KMS-11 (cell line): ENCODE measurements at regions not wholly inside any gene's neighbourhood (a gene's known extent, or its start where the extent isn't known, plus 50 kb on each side); places are given as distances from the start of the nearest gene placed in this dataset.

Experiments used
- H2AFZ ChIP-seq: fragments of 200-600 bp; sonication (generic); 2 replicates; pipeline ENCODE4 v1.6.1; 2016; ENCODE audit warnings: antibody characterized with exemption, mixed run types, low read depth
- H3K27ac ChIP-seq: fragments of 200-600 bp; sonication (generic); 2 replicates; pipeline ENCODE4 v1.6.1; 2016; ENCODE audit warnings: mild to moderate bottlenecking, mixed run types
- H3K27me3 ChIP-seq: fragments of 200-600 bp; sonication (generic); 2 replicates; pipeline ENCODE4 v1.6.1; 2017; ENCODE audit warnings: mild to moderate bottlenecking, low read depth, mixed run types, moderate library complexity; ENCODE audit not compliant: insufficient read depth
- H3K36me3 ChIP-seq: fragments of 200-600 bp; sonication (generic); 2 replicates; pipeline ENCODE4 v1.6.1; 2017; ENCODE audit warnings: mild to moderate bottlenecking, mixed run types; ENCODE audit not compliant: insufficient read depth
- H3K4me1 ChIP-seq: fragments of 200-600 bp; sonication (generic); 2 replicates; pipeline ENCODE4 v1.6.1; 2016; ENCODE audit warnings: mild to moderate bottlenecking, low read depth, mixed run types; ENCODE audit not compliant: poor library complexity, severe bottlenecking
- H3K4me2 ChIP-seq: fragments of 200-600 bp; sonication (generic); 2 replicates; pipeline ENCODE4 v1.7.0; 2016; ENCODE audit warnings: mild to moderate bottlenecking, mixed run types
- H3K4me3 ChIP-seq: fragments of 200-600 bp; sonication (generic); IDR thresholded peaks from 2 replicates; pipeline ENCODE4 v1.6.1; 2017; ENCODE audit warnings: low read depth, low read length, mixed read lengths; ENCODE audit not compliant: insufficient read depth
- H3K79me2 ChIP-seq: fragments of 200-600 bp; sonication (generic); 2 replicates; pipeline ENCODE4 v1.6.1; 2016; ENCODE audit warnings: low read depth, mixed run types; ENCODE audit not compliant: insufficient read depth
- H3K9ac ChIP-seq: fragments of 200-600 bp; sonication (generic); 2 replicates; pipeline ENCODE4 v1.6.1; 2016; ENCODE audit warnings: mild to moderate bottlenecking, mixed run types
- H4K20me1 ChIP-seq: fragments of 200-600 bp; sonication (generic); 2 replicates; pipeline ENCODE4 v1.6.1; 2016; ENCODE audit warnings: mild to moderate bottlenecking, mixed run types; ENCODE audit not compliant: insufficient read depth
- TF ChIP-seq, protein P1 (sequence below): fragments of 200-600 bp; sonication (generic); conservative IDR thresholded peaks from 2 replicates; pipeline ENCODE4 v1.6.1; 2017; ENCODE audit warnings: low read depth, mild to moderate bottlenecking, antibody characterized with exemption, low read length, moderate library complexity, mixed read lengths

- no peak overlapping the region for H2AFZ ChIP-seq
- no peak overlapping the region for H3K4me3 ChIP-seq
- no peaks in the 10 kb centered on the region for H3K79me2 ChIP-seq
- no peaks in the 10 kb centered on the region for H3K27me3 ChIP-seq
- no peaks in the 10 kb centered on the region for H3K4me1 ChIP-seq
- H4K20me1 ChIP-seq, result no peaks in the 10 kb centered on the region
- H3K9ac ChIP-seq, result no peak overlapping the region
- TF ChIP-seq, protein P1, sequence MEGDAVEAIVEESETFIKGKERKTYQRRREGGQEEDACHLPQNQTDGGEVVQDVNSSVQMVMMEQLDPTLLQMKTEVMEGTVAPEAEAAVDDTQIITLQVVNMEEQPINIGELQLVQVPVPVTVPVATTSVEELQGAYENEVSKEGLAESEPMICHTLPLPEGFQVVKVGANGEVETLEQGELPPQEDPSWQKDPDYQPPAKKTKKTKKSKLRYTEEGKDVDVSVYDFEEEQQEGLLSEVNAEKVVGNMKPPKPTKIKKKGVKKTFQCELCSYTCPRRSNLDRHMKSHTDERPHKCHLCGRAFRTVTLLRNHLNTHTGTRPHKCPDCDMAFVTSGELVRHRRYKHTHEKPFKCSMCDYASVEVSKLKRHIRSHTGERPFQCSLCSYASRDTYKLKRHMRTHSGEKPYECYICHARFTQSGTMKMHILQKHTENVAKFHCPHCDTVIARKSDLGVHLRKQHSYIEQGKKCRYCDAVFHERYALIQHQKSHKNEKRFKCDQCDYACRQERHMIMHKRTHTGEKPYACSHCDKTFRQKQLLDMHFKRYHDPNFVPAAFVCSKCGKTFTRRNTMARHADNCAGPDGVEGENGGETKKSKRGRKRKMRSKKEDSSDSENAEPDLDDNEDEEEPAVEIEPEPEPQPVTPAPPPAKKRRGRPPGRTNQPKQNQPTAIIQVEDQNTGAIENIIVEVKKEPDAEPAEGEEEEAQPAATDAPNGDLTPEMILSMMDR, result no peak
- H3K4me2 ChIP-seq, result no peak overlapping the region
- no peaks in the 10 kb centered on the region for H3K36me3 ChIP-seq
- H3K27ac ChIP-seq, result no peak overlapping the region
Observed at GRCh38 chr10:121036431-121036830, 185.3 kb downstream of the WDR11 start.

- Histone ChIP-seq H4K20me1 (no peaks in the 10 kb centered on the region), H3K4me3 (no peak overlapping the region), H3K36me3 (no peaks in the 10 kb centered on the region), H3K9ac (no peak overlapping the region), H3K4me2 (no peak overlapping the region), H2AFZ (no peak overlapping the region), H3K79me2 (no peaks in the 10 kb centered on the region), H3K4me1 (no peaks in the 10 kb centered on the region), H3K27me3 (no peaks in the 10 kb centered on the region), H3K27ac (no peak overlapping the region)
- TF ChIP-seq, protein P1, result no peak
Observed at GRCh38 chr10:121041499-121041898, 190.3 kb downstream of the WDR11 start.

- no peaks in the 10 kb centered on the region for H3K79me2 ChIP-seq
- no peak overlapping the region for H3K4me2 ChIP-seq
- TF ChIP-seq, protein P1, result no peak
- H3K4me3 ChIP-seq, result no peak overlapping the region
- H3K9ac ChIP-seq, result no peak overlapping the region
- H3K36me3 ChIP-seq, result no peaks in the 10 kb centered on the region
- H3K27me3 ChIP-seq, result no peaks in the 10 kb centered on the region
- no peak overlapping the region for H2AFZ ChIP-seq
- no peak overlapping the region for H3K27ac ChIP-seq
- no peaks in the 10 kb centered on the region for H4K20me1 ChIP-seq
- no peaks in the 10 kb centered on the region for H3K4me1 ChIP-seq
Observed at GRCh38 chr10:121041906-121042305, 190.7 kb downstream of the WDR11 start.

GRCh38 chr10:121042342-121042741 lies 191.2 kb downstream of the WDR11 start:
- no peaks in the 10 kb centered on the region for H3K79me2 ChIP-seq
- H3K4me3 ChIP-seq, result no peak overlapping the region
- no peaks in the 10 kb centered on the region for H3K36me3 ChIP-seq
- no peaks in the 10 kb centered on the region for H3K4me1 ChIP-seq
- no peak overlapping the region for H3K9ac ChIP-seq
- no peaks in the 10 kb centered on the region for H3K27me3 ChIP-seq
- H4K20me1 ChIP-seq, result no peaks in the 10 kb centered on the region
- H2AFZ ChIP-seq, result no peak overlapping the region
- H3K27ac ChIP-seq, result no peak overlapping the region
- no peak overlapping the region for H3K4me2 ChIP-seq
- TF ChIP-seq, protein P1, result no peak
